ENCODE measurements at regions not wholly inside any gene's neighbourhood (a gene's known extent, or its start where the extent isn't known, plus 50 kb on each side); places are given as distances from the start of the nearest gene placed in this dataset.

DNA sequence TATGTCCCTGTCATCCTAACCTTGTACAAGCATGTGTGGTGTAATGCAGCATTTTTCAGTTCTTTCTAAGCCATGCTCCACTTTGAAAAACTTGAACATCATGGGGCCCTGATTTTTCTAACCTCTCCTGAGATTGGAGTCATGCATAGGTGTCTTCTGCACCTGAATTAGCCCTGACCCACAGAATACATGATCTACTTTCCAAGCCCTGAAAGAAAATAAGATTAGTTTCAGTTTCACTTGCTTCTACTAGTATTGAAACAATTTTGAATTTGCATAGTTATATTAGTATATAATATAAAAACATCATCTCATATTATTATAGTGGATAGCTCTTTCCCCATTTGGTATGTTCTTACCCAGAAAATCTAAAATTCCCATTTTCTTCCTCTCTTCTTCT, 178.2 kb downstream of the HS3ST1 start:
- TF ChIP-seq, protein P1, sequence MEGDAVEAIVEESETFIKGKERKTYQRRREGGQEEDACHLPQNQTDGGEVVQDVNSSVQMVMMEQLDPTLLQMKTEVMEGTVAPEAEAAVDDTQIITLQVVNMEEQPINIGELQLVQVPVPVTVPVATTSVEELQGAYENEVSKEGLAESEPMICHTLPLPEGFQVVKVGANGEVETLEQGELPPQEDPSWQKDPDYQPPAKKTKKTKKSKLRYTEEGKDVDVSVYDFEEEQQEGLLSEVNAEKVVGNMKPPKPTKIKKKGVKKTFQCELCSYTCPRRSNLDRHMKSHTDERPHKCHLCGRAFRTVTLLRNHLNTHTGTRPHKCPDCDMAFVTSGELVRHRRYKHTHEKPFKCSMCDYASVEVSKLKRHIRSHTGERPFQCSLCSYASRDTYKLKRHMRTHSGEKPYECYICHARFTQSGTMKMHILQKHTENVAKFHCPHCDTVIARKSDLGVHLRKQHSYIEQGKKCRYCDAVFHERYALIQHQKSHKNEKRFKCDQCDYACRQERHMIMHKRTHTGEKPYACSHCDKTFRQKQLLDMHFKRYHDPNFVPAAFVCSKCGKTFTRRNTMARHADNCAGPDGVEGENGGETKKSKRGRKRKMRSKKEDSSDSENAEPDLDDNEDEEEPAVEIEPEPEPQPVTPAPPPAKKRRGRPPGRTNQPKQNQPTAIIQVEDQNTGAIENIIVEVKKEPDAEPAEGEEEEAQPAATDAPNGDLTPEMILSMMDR (IDR thresholded peaks at IDR 0.05): no peak
- TF ChIP-seq POLR2A (IDR thresholded peaks at IDR 0.05; ENCODE audit: low read depth): no peak
- TF ChIP-seq EP300 (IDR thresholded peaks at IDR 0.05): no peak
- TF ChIP-seq POLR2AphosphoS5 (IDR thresholded peaks at IDR 0.05): no peak
